GM12891 (cell line): ENCODE measurements at regions not wholly inside any gene's neighbourhood (a gene's known extent, or its start where the extent isn't known, plus 50 kb on each side); places are given as distances from the start of the nearest gene placed in this dataset.

Experiments used
- DNase-seq: peaks from one replicate; pipeline ENCODE4 v3.0.0; 2011; ENCODE audit warnings: low spot score; ENCODE audit not compliant: insufficient read length
- FAIRE-seq: peaks from 2 replicates; lab custom pipeline; 2011; peaks lifted over from hg19 to GRCh38; lab: Jason Lieb, UNC
- PAX5 ChIP-seq: IDR thresholded peaks from 2 replicates; pipeline ENCODE4 v1.6.1; 2011; ENCODE audit warnings: low read length, moderate library complexity, mild to moderate bottlenecking; ENCODE audit not compliant: insufficient read depth, severe bottlenecking
- POLR2A ChIP-seq: IDR thresholded peaks from 2 replicates; pipeline ENCODE4 v1.6.1; 2011; ENCODE audit warnings: low read depth, low read length, control low read depth
- POLR2AphosphoS5 ChIP-seq: IDR thresholded peaks from 2 replicates; pipeline ENCODE4 v1.6.1; 2011; ENCODE audit warnings: low read depth, low read length, control low read depth
- POU2F2 ChIP-seq: IDR thresholded peaks from 2 replicates; pipeline ENCODE4 v1.6.1; 2011; ENCODE audit warnings: low read depth, mild to moderate bottlenecking, control low read depth, low read length, moderate library complexity
- SPI1 ChIP-seq: IDR thresholded peaks from 2 replicates; pipeline ENCODE4 v1.6.1; 2011; ENCODE audit warnings: low read depth, low read length, control low read depth
- TAF1 ChIP-seq: IDR thresholded peaks from 2 replicates; pipeline ENCODE4 v1.6.1; 2011; ENCODE audit warnings: low read depth, low read length, control low read depth

GRCh38 chr2:221637851-221638250 lies 65.7 kb upstream of the EPHA4 start:
- no peak for TF ChIP-seq PAX5
- TF ChIP-seq POLR2AphosphoS5: no peak
- TF ChIP-seq POLR2A: no peak
- no peak for TF ChIP-seq SPI1
- no peak for TF ChIP-seq TAF1
- TF ChIP-seq POU2F2: no peak
- FAIRE-seq: no peak

GRCh38 chr2:221635949-221636348 lies 63.8 kb upstream of the EPHA4 start:
- FAIRE-seq (no peak), DNase-seq (no peak)
- no peak for TF ChIP-seq PAX5
- no peak for TF ChIP-seq POU2F2
- TF ChIP-seq SPI1: no peak

More at GRCh38 chr2:221637851-221638250, 65.7 kb upstream of the EPHA4 start:
- no peak for DNase-seq

GRCh38 chr2:221629468-221629867 lies 57.4 kb upstream of the EPHA4 start:
- DNase-seq: no peak
- no peak for FAIRE-seq
- TF ChIP-seq PAX5 (no peak), POLR2A (no peak), POLR2AphosphoS5 (no peak), POU2F2 (no peak), TAF1 (no peak), SPI1 (no peak)

GRCh38 chr2:221624475-221624874 lies 52.4 kb upstream of the EPHA4 start:
- no peak for FAIRE-seq
- no peak for TF ChIP-seq SPI1
- TF ChIP-seq PAX5: no peak
- no peak for DNase-seq
